Stimulated activated naive CD8-positive, alpha-beta T cell treated with anti-CD3 and anti-CD28 coated beads, Interleukin-15, Interleukin-2, amounts not matched to agents 100 ng/mL and 50 ng/mL, for 24 hours (primary cell): ENCODE measurements at regions not wholly inside any gene's neighbourhood (a gene's known extent, or its start where the extent isn't known, plus 50 kb on each side); places are given as distances from the start of the nearest gene placed in this dataset.

Experiments used
- H3K27ac Mint-ChIP-seq: one replicate; pipeline ENCODE4 v1.8.0; 2021; ENCODE audit warnings: mild to moderate bottlenecking, mixed read lengths
- H3K27me3 Mint-ChIP-seq: one replicate; pipeline ENCODE4 v1.8.0; 2021; ENCODE audit warnings: mixed read lengths
- H3K36me3 Mint-ChIP-seq: one replicate; pipeline ENCODE4 v1.8.0; 2021; ENCODE audit warnings: low read depth, mixed read lengths
- H3K4me1 Mint-ChIP-seq: one replicate; pipeline ENCODE4 v1.8.0; 2021; ENCODE audit warnings: low read depth, mixed read lengths
- H3K4me3 Mint-ChIP-seq: one replicate; pipeline ENCODE4 v1.8.0; 2021; ENCODE audit warnings: mild to moderate bottlenecking, mixed read lengths
- H3K9me3 Mint-ChIP-seq: one replicate; pipeline ENCODE4 v1.8.0; 2021; ENCODE audit warnings: mixed read lengths

- Mint-ChIP-seq H3K27ac (no peak overlapping the region), H3K36me3 (no peaks in the 10 kb centered on the region), H3K27me3 (no peaks in the 10 kb centered on the region), H3K4me3 (no peak overlapping the region), H3K4me1 (no peaks in the 10 kb centered on the region), H3K9me3 (peaks cover 4% of the 10 kb centered on the region)
These were observed 1425.7 kb upstream of the SLC10A2 start for GRCh38 chr13:104491916-104492315.

GRCh38 chr13:104487006-104487405 lies 1420.8 kb upstream of the SLC10A2 start:
- no peaks in the 10 kb centered on the region for H3K36me3 Mint-ChIP-seq
- H3K4me1 Mint-ChIP-seq, result no peaks in the 10 kb centered on the region
- peaks cover 4% of the 10 kb centered on the region for H3K9me3 Mint-ChIP-seq
- H3K4me3 Mint-ChIP-seq, result no peak overlapping the region
- no peak overlapping the region for H3K27ac Mint-ChIP-seq
- H3K27me3 Mint-ChIP-seq, result no peaks in the 10 kb centered on the region

GRCh38 chr13:104485571-104485970 lies 1419.4 kb upstream of the SLC10A2 start:
- no peak overlapping the region for H3K27ac Mint-ChIP-seq
- H3K9me3 Mint-ChIP-seq, result no peaks in the 10 kb centered on the region
- no peaks in the 10 kb centered on the region for H3K36me3 Mint-ChIP-seq
- H3K27me3 Mint-ChIP-seq, result no peaks in the 10 kb centered on the region
- no peak overlapping the region for H3K4me3 Mint-ChIP-seq
- H3K4me1 Mint-ChIP-seq, result no peaks in the 10 kb centered on the region

- Mint-ChIP-seq H3K36me3 (no peaks in the 10 kb centered on the region), H3K4me1 (no peaks in the 10 kb centered on the region), H3K27ac (no peak overlapping the region), H3K27me3 (no peaks in the 10 kb centered on the region), H3K9me3 (peaks cover 6% of the 10 kb centered on the region), H3K4me3 (no peak overlapping the region)
These were observed 1417.4 kb upstream of the SLC10A2 start for GRCh38 chr13:104483631-104484030.

- no peaks in the 10 kb centered on the region for H3K4me1 Mint-ChIP-seq
- H3K4me3 Mint-ChIP-seq, result no peak overlapping the region
- peaks cover 18% of the 10 kb centered on the region for H3K9me3 Mint-ChIP-seq
- no peaks in the 10 kb centered on the region for H3K36me3 Mint-ChIP-seq
- no peak overlapping the region for H3K27ac Mint-ChIP-seq
- H3K27me3 Mint-ChIP-seq, result no peaks in the 10 kb centered on the region
These were observed 1411.0 kb upstream of the SLC10A2 start for GRCh38 chr13:104477261-104477660.

GRCh38 chr13:104473936-104474335 lies 1407.7 kb upstream of the SLC10A2 start:
- Mint-ChIP-seq H3K27me3 (no peaks in the 10 kb centered on the region), H3K4me3 (no peak overlapping the region), H3K27ac (no peak overlapping the region), H3K9me3 (peaks cover 14% of the 10 kb centered on the region), H3K4me1 (no peaks in the 10 kb centered on the region), H3K36me3 (no peaks in the 10 kb centered on the region)

- H3K9me3 Mint-ChIP-seq, result peaks cover 7% of the 10 kb centered on the region
- H3K27me3 Mint-ChIP-seq, result no peaks in the 10 kb centered on the region
- H3K4me3 Mint-ChIP-seq, result no peak overlapping the region
- no peak overlapping the region for H3K27ac Mint-ChIP-seq
- no peaks in the 10 kb centered on the region for H3K36me3 Mint-ChIP-seq
- H3K4me1 Mint-ChIP-seq, result no peaks in the 10 kb centered on the region
These were observed 1399.8 kb upstream of the SLC10A2 start for GRCh38 chr13:104466016-104466415.

GRCh38 chr13:104461049-104461448 lies 1394.8 kb upstream of the SLC10A2 start:
- no peak overlapping the region for H3K4me3 Mint-ChIP-seq
- peaks cover 7% of the 10 kb centered on the region for H3K9me3 Mint-ChIP-seq
- no peak overlapping the region for H3K27ac Mint-ChIP-seq
- H3K27me3 Mint-ChIP-seq, result no peaks in the 10 kb centered on the region
- H3K36me3 Mint-ChIP-seq, result no peaks in the 10 kb centered on the region
- H3K4me1 Mint-ChIP-seq, result no peaks in the 10 kb centered on the region

GRCh38 chr13:104460554-104460953 lies 1394.3 kb upstream of the SLC10A2 start:
- no peaks in the 10 kb centered on the region for H3K36me3 Mint-ChIP-seq
- no peak overlapping the region for H3K4me3 Mint-ChIP-seq
- no peaks in the 10 kb centered on the region for H3K27me3 Mint-ChIP-seq
- no peak overlapping the region for H3K27ac Mint-ChIP-seq
- peaks cover 7% of the 10 kb centered on the region for H3K9me3 Mint-ChIP-seq
- H3K4me1 Mint-ChIP-seq, result no peaks in the 10 kb centered on the region

- H3K36me3 Mint-ChIP-seq, result no peaks in the 10 kb centered on the region
- H3K27ac Mint-ChIP-seq, result no peak overlapping the region
- H3K9me3 Mint-ChIP-seq, result peaks cover 17% of the 10 kb centered on the region
- H3K4me1 Mint-ChIP-seq, result no peaks in the 10 kb centered on the region
- no peak overlapping the region for H3K4me3 Mint-ChIP-seq
- H3K27me3 Mint-ChIP-seq, result no peaks in the 10 kb centered on the region
These were observed 1383.8 kb upstream of the SLC10A2 start for GRCh38 chr13:104450006-104450405.

GRCh38 chr13:104447348-104447747 lies 1381.1 kb upstream of the SLC10A2 start:
- Mint-ChIP-seq H3K9me3 (peaks cover 19% of the 10 kb centered on the region), H3K36me3 (no peaks in the 10 kb centered on the region), H3K4me3 (no peak overlapping the region), H3K27ac (no peak overlapping the region), H3K27me3 (no peaks in the 10 kb centered on the region), H3K4me1 (no peaks in the 10 kb centered on the region)

GRCh38 chr13:104442536-104442935 lies 1376.3 kb upstream of the SLC10A2 start:
- no peaks in the 10 kb centered on the region for H3K27me3 Mint-ChIP-seq
- H3K27ac Mint-ChIP-seq, result no peak overlapping the region
- peaks cover 15% of the 10 kb centered on the region for H3K9me3 Mint-ChIP-seq
- H3K4me3 Mint-ChIP-seq, result no peak overlapping the region
- no peaks in the 10 kb centered on the region for H3K36me3 Mint-ChIP-seq
- H3K4me1 Mint-ChIP-seq, result no peaks in the 10 kb centered on the region

GRCh38 chr13:104436555-104436954 lies 1370.3 kb upstream of the SLC10A2 start:
- Mint-ChIP-seq H3K4me3 (no peak overlapping the region), H3K27ac (no peak overlapping the region), H3K27me3 (no peaks in the 10 kb centered on the region), H3K4me1 (no peaks in the 10 kb centered on the region), H3K36me3 (no peaks in the 10 kb centered on the region), H3K9me3 (no peaks in the 10 kb centered on the region)

GRCh38 chr13:104431895-104432294 lies 1365.7 kb upstream of the SLC10A2 start:
- Mint-ChIP-seq H3K4me3 (no peak overlapping the region), H3K36me3 (no peaks in the 10 kb centered on the region), H3K27ac (no peak overlapping the region), H3K4me1 (no peaks in the 10 kb centered on the region), H3K9me3 (peaks cover 5% of the 10 kb centered on the region), H3K27me3 (no peaks in the 10 kb centered on the region)

- no peaks in the 10 kb centered on the region for H3K36me3 Mint-ChIP-seq
- no peaks in the 10 kb centered on the region for H3K4me1 Mint-ChIP-seq
- H3K27me3 Mint-ChIP-seq, result no peaks in the 10 kb centered on the region
- H3K4me3 Mint-ChIP-seq, result no peak overlapping the region
- no peak overlapping the region for H3K27ac Mint-ChIP-seq
- peaks cover 5% of the 10 kb centered on the region for H3K9me3 Mint-ChIP-seq
These were observed 1360.2 kb upstream of the SLC10A2 start for GRCh38 chr13:104426435-104426834.

- H3K27me3 Mint-ChIP-seq, result no peaks in the 10 kb centered on the region
These were observed 1356.5 kb upstream of the SLC10A2 start for GRCh38 chr13:104422668-104423067.

More at GRCh38 chr13:104422668-104423067, 1356.5 kb upstream of the SLC10A2 start:
- Mint-ChIP-seq H3K4me3 (no peak overlapping the region), H3K9me3 (no peaks in the 10 kb centered on the region), H3K27ac (no peak overlapping the region), H3K36me3 (no peaks in the 10 kb centered on the region), H3K4me1 (no peaks in the 10 kb centered on the region)
